ENCODE measurements at regions not wholly inside any gene's neighbourhood (a gene's known extent, or its start where the extent isn't known, plus 50 kb on each side); places are given as distances from the start of the nearest gene placed in this dataset.

DNA sequence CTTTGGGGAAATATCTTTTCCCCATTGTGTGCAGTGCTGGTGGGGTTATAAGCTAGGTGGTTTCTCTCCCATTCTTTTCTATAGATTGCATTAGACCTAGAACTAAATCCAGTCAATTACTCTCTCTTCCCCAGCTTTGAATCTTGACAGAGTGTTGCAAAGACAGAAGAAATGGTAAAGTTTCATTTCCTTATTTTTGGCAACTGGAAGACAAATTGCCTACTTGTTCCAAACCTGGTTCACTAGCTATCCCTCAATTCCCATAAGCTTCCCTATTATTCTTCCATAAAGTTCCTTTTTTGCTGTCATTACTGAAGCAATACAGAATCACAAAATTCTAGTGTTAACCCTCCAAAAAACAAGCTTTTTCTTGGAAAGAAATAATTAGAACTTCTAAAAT lies 94.0 kb upstream of the ITGA4 start:
- TF ChIP-seq ZNF70 (CRISPR knock-in tag; IDR thresholded peaks at IDR 0.05) = no peak
- TF ChIP-seq, protein P1, sequence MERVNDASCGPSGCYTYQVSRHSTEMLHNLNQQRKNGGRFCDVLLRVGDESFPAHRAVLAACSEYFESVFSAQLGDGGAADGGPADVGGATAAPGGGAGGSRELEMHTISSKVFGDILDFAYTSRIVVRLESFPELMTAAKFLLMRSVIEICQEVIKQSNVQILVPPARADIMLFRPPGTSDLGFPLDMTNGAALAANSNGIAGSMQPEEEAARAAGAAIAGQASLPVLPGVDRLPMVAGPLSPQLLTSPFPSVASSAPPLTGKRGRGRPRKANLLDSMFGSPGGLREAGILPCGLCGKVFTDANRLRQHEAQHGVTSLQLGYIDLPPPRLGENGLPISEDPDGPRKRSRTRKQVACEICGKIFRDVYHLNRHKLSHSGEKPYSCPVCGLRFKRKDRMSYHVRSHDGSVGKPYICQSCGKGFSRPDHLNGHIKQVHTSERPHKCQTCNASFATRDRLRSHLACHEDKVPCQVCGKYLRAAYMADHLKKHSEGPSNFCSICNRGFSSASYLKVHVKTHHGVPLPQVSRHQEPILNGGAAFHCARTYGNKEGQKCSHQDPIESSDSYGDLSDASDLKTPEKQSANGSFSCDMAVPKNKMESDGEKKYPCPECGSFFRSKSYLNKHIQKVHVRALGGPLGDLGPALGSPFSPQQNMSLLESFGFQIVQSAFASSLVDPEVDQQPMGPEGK (CRISPR knock-in tag; IDR thresholded peaks at IDR 0.05; ENCODE audit: borderline replicate concordance) = no peak
- TF ChIP-seq SNAI2 (CRISPR knock-in tag; IDR thresholded peaks at IDR 0.05) = no peak
- no peak for TF ChIP-seq PPARA (CRISPR knock-in tag; IDR thresholded peaks at IDR 0.05; ENCODE audit: borderline replicate concordance)
- TF ChIP-seq RARB (CRISPR knock-in tag; IDR thresholded peaks at IDR 0.05) = no peak
- TF ChIP-seq ZFP30 (CRISPR knock-in tag; IDR thresholded peaks at IDR 0.05) = no peak

Data from SK-N-SH treated with all-trans-retinoic acid at 6 μM for 48 hours (cell line).